HUES6 (cell line): ENCODE measurements at regions not wholly inside any gene's neighbourhood (a gene's known extent, or its start where the extent isn't known, plus 50 kb on each side); places are given as distances from the start of the nearest gene placed in this dataset.

ENCODE experiments used
- H3K27ac ChIP-seq: 2 replicates; pipeline ENCODE4 v1.7.0; 2013; ENCODE audit warnings: low read depth, mild to moderate bottlenecking, low read length, inconsistent platforms
- H3K27me3 ChIP-seq: 2 replicates; pipeline ENCODE4 v1.6.1; 2013; ENCODE audit warnings: low read length; ENCODE audit not compliant: control insufficient read depth, insufficient read depth
- H3K36me3 ChIP-seq: 2 replicates; pipeline ENCODE4 v1.6.1; 2013; ENCODE audit warnings: low read length; ENCODE audit not compliant: control insufficient read depth, insufficient read depth
- H3K4me1 ChIP-seq: 2 replicates; pipeline ENCODE4 v1.6.1; 2013; ENCODE audit warnings: low read length; ENCODE audit not compliant: control insufficient read depth, insufficient read depth
- H3K4me3 ChIP-seq: 2 replicates; pipeline ENCODE4 v1.5.1; 2013; ENCODE audit warnings: low read depth, low read length
- H3K9ac ChIP-seq: one replicate; pipeline ENCODE4 v1.6.1; 2013; ENCODE audit warnings: mild to moderate bottlenecking, low read length
- H3K9me3 ChIP-seq: 2 replicates; pipeline ENCODE4 v1.6.1; 2013; ENCODE audit warnings: low read depth, low read length; ENCODE audit not compliant: control insufficient read depth, insufficient read depth

- Histone ChIP-seq H3K27ac (no peak overlapping the region), H3K4me1 (no peaks in the 10 kb centered on the region), H3K36me3 (no peaks in the 10 kb centered on the region), H3K9ac (no peak overlapping the region), H3K27me3 (no peaks in the 10 kb centered on the region), H3K4me3 (no peak overlapping the region), H3K9me3 (no peaks in the 10 kb centered on the region)
Measured at GRCh38 chr1:96366516-96366915, 355.1 kb upstream of the PTBP2 start.

DNA sequence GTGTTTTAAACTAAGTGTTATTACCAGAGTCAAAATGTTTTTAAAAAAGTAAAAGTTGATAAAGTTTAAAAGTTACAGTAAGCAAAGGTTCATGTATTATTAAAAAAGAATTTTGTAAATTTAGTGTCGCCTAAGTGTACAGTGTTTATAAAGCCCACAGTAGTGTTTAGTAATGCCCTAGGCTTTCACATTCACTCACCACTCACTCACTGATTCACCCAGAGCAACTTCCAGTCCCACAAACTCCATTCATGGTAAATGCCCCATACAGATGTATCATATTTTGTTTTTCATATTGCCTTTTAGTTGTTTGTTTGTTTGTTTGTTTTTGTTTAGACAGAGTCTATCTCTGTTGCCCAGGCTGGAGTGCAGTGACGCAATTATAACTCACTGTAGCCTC lies 353.8 kb upstream of the PTBP2 start:
- no peak overlapping the region for H3K27ac ChIP-seq
- no peak overlapping the region for H3K4me3 ChIP-seq
- no peaks in the 10 kb centered on the region for H3K27me3 ChIP-seq
- H3K4me1 ChIP-seq: no peaks in the 10 kb centered on the region
- H3K9me3 ChIP-seq: no peaks in the 10 kb centered on the region
- no peak overlapping the region for H3K9ac ChIP-seq
- H3K36me3 ChIP-seq: no peaks in the 10 kb centered on the region

- Histone ChIP-seq H3K36me3 (no peaks in the 10 kb centered on the region), H3K4me1 (no peaks in the 10 kb centered on the region), H3K9me3 (no peaks in the 10 kb centered on the region), H3K27me3 (no peaks in the 10 kb centered on the region), H3K27ac (no peak overlapping the region), H3K9ac (no peak overlapping the region), H3K4me3 (no peak overlapping the region)
Measured at GRCh38 chr1:96370757-96371156, 350.8 kb upstream of the PTBP2 start.

- H3K9me3 ChIP-seq: no peaks in the 10 kb centered on the region
- no peak overlapping the region for H3K9ac ChIP-seq
- no peaks in the 10 kb centered on the region for H3K27me3 ChIP-seq
- no peaks in the 10 kb centered on the region for H3K36me3 ChIP-seq
- no peak overlapping the region for H3K27ac ChIP-seq
- no peak overlapping the region for H3K4me3 ChIP-seq
- H3K4me1 ChIP-seq: no peaks in the 10 kb centered on the region; the same call in 1 of the 2 replicates
Measured at GRCh38 chr1:96372881-96373280, 348.7 kb upstream of the PTBP2 start.

GRCh38 chr1:96374076-96374762 lies 347.4 kb upstream of the PTBP2 start:
- Histone ChIP-seq H3K4me1 (no peaks in the 10 kb centered on the region; the same call in 1 of the 2 replicates), H3K9ac (no peak overlapping the region), H3K27me3 (no peaks in the 10 kb centered on the region), H3K36me3 (no peaks in the 10 kb centered on the region), H3K4me3 (no peak overlapping the region), H3K27ac (no peak overlapping the region), H3K9me3 (no peaks in the 10 kb centered on the region)

- H3K27me3 ChIP-seq: no peaks in the 10 kb centered on the region
- H3K4me1 ChIP-seq: no peaks in the 10 kb centered on the region; the same call in 1 of the 2 replicates
- H3K36me3 ChIP-seq: no peaks in the 10 kb centered on the region
- no peak overlapping the region for H3K9ac ChIP-seq
- H3K4me3 ChIP-seq: no peak overlapping the region
- no peak overlapping the region for H3K27ac ChIP-seq
- H3K9me3 ChIP-seq: no peaks in the 10 kb centered on the region
Measured at GRCh38 chr1:96376846-96377245, 344.7 kb upstream of the PTBP2 start.

DNA sequence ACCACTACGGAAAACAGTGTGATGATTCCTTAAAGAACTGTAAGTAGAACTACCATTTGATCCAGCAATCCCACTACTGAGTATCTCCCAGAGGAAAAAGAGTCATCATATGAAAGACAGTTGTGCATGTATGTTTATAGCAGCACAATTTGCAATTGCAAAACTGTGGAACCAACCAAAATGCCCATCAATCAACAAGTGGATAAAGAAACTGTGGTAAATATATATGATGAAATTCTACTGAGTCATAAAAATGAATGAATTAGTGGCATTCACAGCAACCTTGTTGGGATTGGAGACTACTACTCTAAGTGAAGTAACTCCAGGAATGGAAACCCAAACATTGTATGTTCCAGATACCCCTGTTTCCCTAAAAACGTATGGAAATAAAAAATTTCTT lies 337.0 kb upstream of the PTBP2 start:
- Histone ChIP-seq H3K9me3 (no peaks in the 10 kb centered on the region), H3K27me3 (no peaks in the 10 kb centered on the region), H3K36me3 (no peaks in the 10 kb centered on the region), H3K9ac (no peak overlapping the region), H3K4me1 (no peaks in the 10 kb centered on the region), H3K27ac (no peak overlapping the region), H3K4me3 (no peak overlapping the region)

DNA sequence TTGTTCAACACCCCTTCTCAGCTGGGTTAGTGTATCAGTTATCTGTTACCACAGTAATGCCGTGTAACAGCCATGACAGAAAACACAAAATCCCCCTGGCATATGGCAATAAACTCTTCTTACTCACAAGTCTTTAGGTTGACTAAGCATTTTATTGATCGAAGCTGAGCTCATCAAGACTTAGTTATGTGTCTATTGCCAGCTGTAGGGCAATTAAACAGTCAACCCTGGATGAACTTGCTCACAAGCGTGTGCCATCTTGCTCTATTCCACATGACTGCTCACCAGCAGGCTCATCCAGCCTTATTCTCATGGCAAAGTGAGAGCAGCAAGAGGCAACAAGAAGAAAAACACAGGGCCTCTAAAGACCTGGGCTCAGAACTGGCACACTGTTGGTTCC lies 333.8 kb upstream of the PTBP2 start:
- Histone ChIP-seq H3K27me3 (no peaks in the 10 kb centered on the region), H3K9ac (no peak overlapping the region), H3K9me3 (no peaks in the 10 kb centered on the region), H3K4me1 (no peaks in the 10 kb centered on the region), H3K36me3 (no peaks in the 10 kb centered on the region), H3K4me3 (no peak overlapping the region), H3K27ac (no peak overlapping the region)

DNA sequence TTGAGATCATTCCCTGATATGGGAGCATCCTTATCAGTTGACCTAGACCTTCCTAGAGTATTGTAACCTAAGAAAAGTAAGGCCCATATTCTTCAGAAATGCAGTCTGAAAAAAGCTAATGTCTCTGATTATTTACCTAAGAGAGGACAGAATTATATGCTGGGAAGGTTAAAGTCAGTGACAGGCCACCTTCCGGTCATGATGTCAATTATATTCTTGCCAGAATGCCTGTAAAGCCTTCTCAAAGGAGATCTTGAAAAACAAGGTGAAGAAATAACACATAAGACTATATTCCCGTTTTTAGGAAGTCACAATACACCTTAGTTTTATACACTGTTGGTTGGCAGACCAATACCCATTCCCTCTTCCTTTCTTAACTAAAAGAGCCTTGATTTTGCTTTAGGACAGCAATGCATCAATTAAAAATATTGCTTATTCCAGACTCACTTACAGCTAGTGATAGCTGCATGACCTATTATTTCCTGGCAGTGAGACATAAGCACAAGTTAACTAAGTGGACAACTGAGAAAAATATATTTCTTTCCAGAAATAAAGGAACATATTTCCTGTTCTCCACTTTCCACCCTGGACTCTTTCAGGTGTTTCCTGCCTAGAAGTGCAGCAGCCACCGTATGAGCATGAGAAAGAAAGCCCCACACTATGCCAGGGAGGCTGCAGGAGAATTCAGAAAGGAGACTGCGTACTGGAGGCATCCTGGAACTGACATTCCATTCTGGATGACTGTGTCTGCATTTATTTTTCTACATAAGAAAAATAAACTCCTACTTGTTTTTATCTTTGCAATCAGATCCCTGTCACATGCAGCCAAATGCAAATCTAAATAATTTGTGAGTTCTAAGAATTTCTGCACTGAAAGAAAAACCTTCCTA lies 332.9 kb upstream of the PTBP2 start:
- Histone ChIP-seq H3K4me3 (no peak overlapping the region), H3K9me3 (no peaks in the 10 kb centered on the region), H3K36me3 (no peaks in the 10 kb centered on the region), H3K27me3 (no peaks in the 10 kb centered on the region), H3K27ac (no peak overlapping the region), H3K9ac (no peak overlapping the region), H3K4me1 (no peaks in the 10 kb centered on the region)

DNA sequence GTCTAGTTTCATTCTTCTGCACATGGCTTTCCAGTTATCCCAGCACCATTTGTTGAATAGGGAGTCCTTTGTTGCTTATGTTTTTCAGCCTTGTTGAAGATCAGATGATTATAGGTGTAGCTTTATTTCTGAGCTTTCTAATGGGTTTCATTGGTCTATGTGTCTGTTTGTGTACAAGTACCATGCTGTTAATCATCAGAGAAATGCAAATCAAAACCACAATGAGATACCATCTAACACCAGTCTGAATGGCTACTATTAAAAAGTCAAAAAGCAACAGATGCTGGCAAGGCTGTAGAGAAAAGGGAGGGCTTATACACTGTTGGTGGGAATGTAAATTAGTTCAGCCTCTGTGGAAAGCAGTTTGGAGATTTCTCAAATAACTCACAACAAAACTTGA lies 321.5 kb upstream of the PTBP2 start:
- no peak overlapping the region for H3K27ac ChIP-seq

DNA sequence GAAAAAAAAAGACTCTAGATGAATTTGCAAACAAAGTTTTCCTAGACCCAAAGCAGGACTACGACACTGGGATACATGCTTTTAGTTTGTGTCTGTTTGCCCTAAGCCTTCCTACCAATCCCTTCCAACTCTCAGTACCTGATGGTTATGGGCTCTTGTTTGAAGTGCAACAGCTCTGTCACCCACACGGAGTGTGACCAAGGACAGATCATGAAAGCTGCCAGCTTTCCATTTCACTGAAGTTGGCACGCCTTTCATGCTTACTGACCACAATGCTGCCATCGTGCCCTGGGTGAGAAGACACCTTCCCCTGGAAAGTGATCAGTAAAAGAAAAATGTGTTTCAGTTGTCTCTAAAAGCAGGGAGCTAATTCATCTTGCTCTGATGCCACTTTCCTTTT lies 312.5 kb upstream of the PTBP2 start:
- Histone ChIP-seq H3K27ac (no peak overlapping the region), H3K9me3 (no peaks in the 10 kb centered on the region), H3K4me1 (no peaks in the 10 kb centered on the region), H3K36me3 (no peaks in the 10 kb centered on the region), H3K4me3 (no peak overlapping the region), H3K9ac (no peak overlapping the region), H3K27me3 (no peaks in the 10 kb centered on the region)

More for the DNA sequence above, 321.5 kb upstream of the PTBP2 start:
- no peaks in the 10 kb centered on the region for H3K27me3 ChIP-seq
- H3K36me3 ChIP-seq: no peaks in the 10 kb centered on the region
- no peaks in the 10 kb centered on the region for H3K9me3 ChIP-seq
- no peaks in the 10 kb centered on the region for H3K4me1 ChIP-seq
- no peak overlapping the region for H3K9ac ChIP-seq
- H3K4me3 ChIP-seq: no peak overlapping the region
